IPS-11a (cell line): ENCODE measurements at regions not wholly inside any gene's neighbourhood (a gene's known extent, or its start where the extent isn't known, plus 50 kb on each side); places are given as distances from the start of the nearest gene placed in this dataset.
"Not testable (repeated sequence)": the region's sequence is repeated elsewhere in the genome, so short reads cannot be mapped to it uniquely, and the experiment has no call there.

Experiments used
- H3K4me3 ChIP-seq: one replicate; pipeline ENCODE4 v1.5.1; 2013; ENCODE audit warnings: low read depth, low read length, control low read depth

DNA sequence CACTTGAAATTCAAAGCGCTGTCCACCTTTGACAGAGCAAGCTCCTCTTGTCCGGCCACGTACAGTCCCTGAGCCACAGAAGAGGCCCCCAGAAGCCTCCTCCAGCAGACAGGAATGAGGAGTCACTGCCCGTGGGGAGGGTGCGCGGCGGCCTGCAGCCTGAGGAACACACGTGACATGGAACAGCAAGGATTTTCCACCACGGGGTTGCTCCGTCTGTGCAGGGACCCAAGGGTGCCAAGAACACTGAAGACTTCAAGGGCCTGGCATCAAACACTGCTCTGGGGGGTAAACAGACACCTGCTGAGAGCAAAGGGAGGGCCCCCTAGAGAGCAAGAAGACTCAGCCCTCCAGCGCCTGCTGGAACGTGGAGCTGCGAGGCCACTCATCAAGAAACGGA is 237.9 kb upstream of the SGCG start:
- not testable (repeated sequence) for H3K4me3 ChIP-seq

DNA sequence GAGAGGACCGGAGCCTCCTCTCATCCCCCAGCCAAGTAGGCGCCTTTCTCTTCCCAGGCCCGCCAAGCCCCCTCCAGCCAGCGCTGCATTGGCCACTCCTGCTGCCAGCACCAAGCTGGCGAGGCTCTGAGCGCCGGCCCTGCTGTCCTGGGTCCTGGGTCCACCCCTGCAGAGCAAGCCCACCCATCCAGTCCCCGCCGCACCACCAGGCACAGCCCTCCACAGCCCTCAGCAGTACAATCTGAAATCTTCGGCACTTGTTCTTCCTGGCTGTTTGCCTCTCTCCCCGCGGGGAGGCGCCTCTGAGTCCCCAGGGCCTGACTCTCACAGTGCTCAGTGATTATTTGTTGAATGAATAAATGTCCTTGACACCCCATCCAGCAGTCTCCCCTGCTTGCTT is 236.4 kb upstream of the SGCG start:
- no peak overlapping the region for H3K4me3 ChIP-seq

DNA sequence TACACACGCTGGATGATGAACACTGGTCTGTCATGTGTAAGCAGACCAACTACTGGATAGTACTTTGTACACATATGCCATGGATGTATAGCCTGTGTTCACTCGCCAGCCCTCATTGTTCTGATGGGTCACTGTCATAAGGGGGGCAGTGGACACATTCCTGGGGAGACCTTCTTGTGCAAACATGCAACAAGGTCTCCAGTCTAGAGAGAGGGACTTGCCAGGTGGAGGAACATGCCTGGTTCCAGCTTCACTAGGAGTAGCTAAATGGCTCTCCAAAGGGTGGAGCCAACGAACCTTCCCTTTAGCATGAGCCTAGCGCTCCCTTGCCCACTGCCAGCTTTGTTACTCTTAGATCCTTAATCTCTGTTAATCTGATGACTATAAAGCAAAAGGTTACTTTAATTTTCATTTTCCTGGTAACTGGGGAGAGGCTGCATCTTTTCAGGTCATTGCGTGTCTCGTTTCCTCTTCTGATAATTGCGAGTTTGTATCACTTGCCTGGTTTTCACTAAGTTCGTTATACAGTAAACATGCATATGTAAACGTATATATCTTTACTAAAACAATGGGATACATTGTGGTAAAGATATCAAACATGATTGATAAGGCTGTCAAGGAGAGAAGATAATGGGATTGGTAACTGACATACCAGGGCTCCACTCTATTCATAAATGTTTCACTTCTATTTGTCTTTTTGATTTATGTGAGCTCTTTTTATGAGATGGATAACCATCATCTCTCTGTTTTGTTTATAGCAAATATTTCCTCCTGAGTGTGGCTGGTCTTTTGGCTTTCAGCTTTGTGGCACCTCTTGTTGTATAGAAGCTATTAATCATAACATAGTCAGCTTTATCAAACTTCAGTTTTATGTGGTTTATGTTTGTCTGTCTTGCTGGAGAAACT is 235.2 kb upstream of the SGCG start:
- no peak overlapping the region for H3K4me3 ChIP-seq

DNA sequence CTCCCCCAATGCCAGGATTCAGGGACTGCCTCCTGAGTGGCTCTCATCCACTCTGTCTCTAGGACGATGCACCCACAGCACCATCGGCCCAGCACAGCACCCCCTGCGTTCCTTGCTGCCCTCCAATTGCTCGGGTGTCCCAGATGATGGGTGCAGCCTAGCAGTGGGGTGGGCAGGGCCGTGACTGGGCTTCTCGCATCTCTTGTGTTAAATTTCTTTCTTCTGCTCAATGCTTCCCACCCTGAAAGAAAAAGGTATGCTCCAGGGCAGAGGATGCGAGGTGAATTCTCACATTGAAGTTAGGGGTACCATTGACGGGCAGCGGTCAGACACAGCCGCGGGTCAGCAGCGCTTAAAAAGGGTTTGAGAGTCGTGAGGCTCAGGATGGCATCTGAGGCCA is 232.4 kb upstream of the SGCG start:
- no peak overlapping the region for H3K4me3 ChIP-seq

- not testable (repeated sequence) for H3K4me3 ChIP-seq
These were observed 228.8 kb upstream of the SGCG start for GRCh38 chr13:22952018-22952417.

DNA sequence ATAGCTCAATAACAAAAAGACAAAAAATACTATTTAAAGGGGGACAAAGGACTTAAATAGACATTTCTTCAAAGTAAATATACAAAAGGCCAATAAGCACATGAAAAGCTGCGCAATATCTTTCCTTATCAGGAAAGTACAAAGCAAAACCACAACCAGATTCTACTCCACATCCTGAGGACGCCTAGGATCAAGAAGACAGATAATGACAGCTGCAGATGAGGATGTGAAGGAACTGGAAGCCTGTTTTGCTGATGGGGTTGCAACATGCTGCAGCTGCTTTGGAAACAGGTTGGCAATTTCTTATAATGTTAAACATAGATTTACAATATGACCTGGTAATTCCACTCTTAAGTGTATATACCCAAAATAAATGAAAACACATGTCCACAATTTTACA is 225.6 kb upstream of the SGCG start:
- H3K4me3 ChIP-seq: not testable (repeated sequence)

GRCh38 chr13:22956456-22957115 is 224.2 kb upstream of the SGCG start:
- not testable (repeated sequence) for H3K4me3 ChIP-seq

DNA sequence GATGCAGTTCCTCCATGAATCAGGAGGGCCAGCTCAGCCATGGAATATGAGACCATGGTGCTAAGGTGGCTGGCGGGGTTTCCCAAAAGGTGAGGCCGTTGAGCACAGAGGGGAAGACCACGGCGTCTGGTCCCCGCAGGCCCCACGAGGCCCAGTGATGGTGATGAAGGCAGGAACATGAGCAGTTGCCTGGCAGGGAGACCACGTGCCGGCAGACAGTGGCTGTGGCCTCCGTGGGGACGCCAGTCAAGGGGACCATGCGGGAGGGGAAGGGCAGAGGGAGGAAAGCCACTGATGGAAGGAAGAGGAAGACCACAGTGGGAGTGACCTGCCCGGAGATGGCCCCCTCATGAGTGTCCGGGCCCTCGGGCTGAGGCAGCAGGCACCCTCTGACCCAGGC is 220.9 kb upstream of the SGCG start:
- H3K4me3 ChIP-seq: not testable (repeated sequence)

DNA sequence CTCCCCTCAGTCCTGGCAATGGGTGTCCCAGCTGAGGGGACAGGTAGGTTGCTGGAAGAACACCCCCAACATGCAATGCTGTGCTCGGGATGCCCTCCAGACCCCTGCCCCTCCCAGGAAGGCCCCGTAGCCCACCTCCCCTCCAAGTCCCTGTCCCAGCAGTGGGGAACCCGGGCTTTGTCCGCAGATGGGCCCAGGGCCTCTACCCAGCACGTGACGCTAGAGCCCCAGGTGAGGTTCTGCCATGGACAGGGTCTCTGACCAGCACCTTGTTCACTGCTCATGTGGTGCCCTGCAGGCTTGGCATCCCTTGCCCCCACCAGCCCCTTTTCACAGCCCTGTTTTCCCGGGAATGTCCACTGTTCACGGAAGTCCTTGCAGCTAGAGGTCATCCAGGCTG is 220.0 kb upstream of the SGCG start:
- H3K4me3 ChIP-seq: no peak overlapping the region

- not testable (repeated sequence) for H3K4me3 ChIP-seq
These were observed 219.4 kb upstream of the SGCG start for GRCh38 chr13:22961342-22961741.

- no peak overlapping the region for H3K4me3 ChIP-seq
These were observed 218.8 kb upstream of the SGCG start for GRCh38 chr13:22961835-22962537.

GRCh38 chr13:22963384-22964053 is 217.3 kb upstream of the SGCG start:
- not testable (repeated sequence) for H3K4me3 ChIP-seq

DNA sequence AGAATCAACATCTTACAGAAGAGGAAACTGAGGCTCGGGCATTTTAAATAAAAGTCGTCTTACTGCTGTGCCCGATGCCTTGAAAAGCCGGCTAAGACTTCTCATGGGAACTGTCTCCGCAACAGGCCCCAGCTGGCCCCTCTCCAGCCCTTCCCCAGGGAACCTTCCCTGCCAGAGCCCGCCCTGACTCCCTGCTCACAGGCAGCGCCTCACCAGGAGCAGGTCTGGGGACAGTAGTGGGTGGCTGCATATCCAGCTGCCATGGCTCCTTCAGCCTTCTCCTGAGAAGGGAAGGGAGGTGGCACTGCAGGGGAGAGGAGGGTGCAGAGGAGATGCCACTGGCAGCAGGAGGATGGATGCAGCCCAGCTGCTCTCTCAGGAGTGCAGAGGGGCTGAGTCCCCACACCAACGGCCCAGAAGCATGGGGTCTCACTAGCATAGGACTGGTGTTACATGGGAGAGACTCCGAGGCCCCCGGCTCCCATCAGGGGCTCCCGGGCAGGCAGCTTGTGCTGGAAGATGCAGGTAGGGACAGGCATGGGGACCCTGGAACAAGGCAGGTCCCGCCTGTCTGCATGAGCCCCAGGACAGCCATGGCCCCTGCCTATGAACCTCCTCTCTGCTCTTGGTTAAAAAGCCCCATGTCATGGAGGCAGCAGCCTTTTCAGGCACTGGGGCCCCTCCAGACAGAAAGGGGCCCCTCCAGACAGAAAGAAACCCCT is 216.4 kb upstream of the SGCG start:
- no peak overlapping the region for H3K4me3 ChIP-seq

DNA sequence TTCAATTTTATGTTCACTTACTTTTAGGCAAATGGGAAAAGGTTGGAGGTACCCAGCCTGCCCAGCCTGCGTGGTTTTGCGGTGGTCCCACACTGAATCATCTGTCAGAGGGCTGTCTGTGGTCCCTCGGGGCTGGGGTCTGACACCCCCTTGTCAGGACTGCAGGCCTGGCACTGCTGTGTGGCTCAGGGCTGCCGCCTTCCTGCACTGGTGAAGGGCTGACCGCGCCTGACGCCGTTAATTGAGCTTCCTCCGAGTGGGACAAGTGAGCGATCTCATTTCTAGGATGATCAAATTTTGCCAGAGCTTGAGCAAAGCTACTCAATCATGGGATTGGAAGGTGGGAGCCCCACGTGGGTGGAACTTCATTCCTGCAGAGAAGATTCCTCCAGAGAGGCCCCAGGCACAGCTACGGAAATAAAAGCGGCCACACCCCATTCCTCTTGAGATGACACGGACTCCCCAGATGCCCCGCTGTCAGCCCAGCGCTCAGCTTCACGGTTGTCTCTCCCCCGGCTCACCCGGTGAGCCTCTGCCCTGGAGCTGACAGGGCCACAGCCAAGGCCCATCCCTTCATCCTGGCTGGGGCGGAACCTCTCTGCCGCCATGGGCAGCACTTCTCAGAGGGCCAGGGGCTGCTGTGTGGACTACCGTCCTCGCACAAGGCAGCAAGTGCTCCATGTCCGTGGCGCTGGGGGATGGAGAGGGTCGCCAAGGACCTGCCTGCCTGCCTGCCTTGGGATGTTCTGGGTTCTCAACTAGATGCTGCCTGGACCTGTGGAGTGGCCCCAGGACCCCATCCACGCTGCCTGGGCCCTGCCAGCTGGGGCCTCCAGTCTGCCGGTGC is 215.5 kb upstream of the SGCG start:
- not testable (repeated sequence) for H3K4me3 ChIP-seq

DNA sequence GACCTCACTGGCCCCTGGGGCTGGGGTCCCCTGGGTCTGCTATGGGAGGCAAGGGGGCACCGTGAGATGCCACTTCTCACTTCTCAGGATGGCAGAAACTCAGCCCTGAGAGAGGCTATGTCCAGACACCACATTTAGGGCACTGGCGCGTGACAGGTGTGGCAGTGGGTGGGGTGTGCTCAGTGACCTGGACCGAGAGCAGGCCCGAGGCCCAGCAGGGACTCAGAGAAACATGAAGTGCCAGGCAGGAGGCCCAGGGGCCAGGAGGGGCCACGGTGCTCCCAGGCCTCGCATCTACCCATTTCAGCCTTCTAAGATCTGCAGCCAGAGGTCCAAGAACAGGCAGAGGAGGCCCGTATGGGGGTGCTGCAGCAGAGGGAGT is 214.9 kb upstream of the SGCG start:
- not testable (repeated sequence) for H3K4me3 ChIP-seq

- not testable (repeated sequence) for H3K4me3 ChIP-seq
These were observed 214.0 kb upstream of the SGCG start for GRCh38 chr13:22966753-22967152.

DNA sequence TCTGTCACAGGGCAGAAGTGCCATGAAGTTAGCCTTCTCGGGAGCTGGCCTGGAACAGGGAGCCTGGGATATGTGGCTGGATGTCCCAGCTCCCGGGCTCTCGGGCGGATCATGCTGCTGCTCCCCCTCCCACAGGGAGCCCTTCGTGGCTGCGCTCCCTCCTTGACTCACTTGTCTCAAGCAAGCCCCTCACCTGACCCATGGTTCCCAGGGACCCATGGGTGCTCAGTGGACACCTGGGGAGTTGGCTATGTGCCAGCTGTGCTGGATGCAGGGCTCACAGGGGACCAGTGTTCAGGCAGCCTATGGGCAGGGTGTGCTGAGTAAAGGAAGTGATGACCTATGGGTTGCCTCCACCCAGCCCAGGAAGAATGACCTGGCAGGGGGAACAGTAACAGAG is 213.1 kb upstream of the SGCG start:
- no peak overlapping the region for H3K4me3 ChIP-seq

- no peak overlapping the region for H3K4me3 ChIP-seq
These were observed 200.8 kb upstream of the SGCG start for GRCh38 chr13:22979952-22980351.

DNA sequence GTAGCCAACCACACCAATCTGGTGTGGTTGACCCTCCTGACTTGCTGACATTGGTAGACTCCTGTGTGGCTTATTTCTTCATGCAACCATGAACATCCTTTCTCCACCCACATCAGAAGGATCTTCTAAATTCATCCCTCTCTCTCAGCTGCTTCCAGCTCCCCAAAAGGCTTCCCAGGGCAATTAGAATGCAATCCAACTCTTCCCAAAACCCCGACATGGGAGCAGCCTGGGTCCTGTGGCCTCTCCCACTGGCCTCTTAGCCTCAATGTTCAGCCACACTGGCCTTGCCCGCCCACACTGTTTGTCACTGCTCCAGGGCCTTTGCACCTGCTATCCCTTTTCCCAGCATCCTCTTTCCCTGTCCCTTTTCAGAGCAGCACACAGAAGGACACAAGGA is 199.8 kb upstream of the SGCG start:
- H3K4me3 ChIP-seq: no peak overlapping the region

GRCh38 chr13:22993148-22993547 is 187.6 kb upstream of the SGCG start:
- no peak overlapping the region for H3K4me3 ChIP-seq
